H1 (cell line): ENCODE measurements at regions not wholly inside any gene's neighbourhood (a gene's known extent, or its start where the extent isn't known, plus 50 kb on each side); places are given as distances from the start of the nearest gene placed in this dataset.

Experiments
- CTCF ChIA-PET: fragments of 300-600 bp; sonication (Branson Sonifier 250); formaldehyde crosslinking; loops from one replicate; lab custom pipeline; 2021; ENCODE audit not compliant: partially characterized antibody; lab: Charles Lee
- POLR2A ChIA-PET: fragments of 300-600 bp; sonication (Branson Sonifier 250); formaldehyde crosslinking; loops from one replicate; lab custom pipeline; 2021; ENCODE audit warnings: inconsistent platforms; ENCODE audit not compliant: partially characterized antibody; lab: Charles Lee
- DNase-seq, 2 experiments: peaks; one replicate each; pipeline versions ENCODE4 v3.0.0 to v3.0.0-alpha.2; 2010 to 2022; ENCODE audit warnings: low spot score in 2 of 2, low read depth in 1 of 2, mixed read lengths in 1 of 2
- FAIRE-seq: peaks from 2 replicates; lab custom pipeline; 2011; peaks lifted over from hg19 to GRCh38; lab: Jason Lieb, UNC
- H2AFZ ChIP-seq: 2 replicates; pipeline ENCODE4 v1.8.1; 2012; ENCODE audit warnings: low read length, inconsistent platforms
- H2AK5ac ChIP-seq: 2 replicates; pipeline ENCODE4 v1.6.1; 2013; ENCODE audit warnings: low read depth, low read length
- H2BK120ac ChIP-seq: replicated peaks from 2 replicates; pipeline ENCODE3; 2013; ENCODE audit warnings: low read depth, low read length, inconsistent platforms
- H2BK12ac ChIP-seq: 2 replicates; pipeline ENCODE4 v1.6.1; 2013; ENCODE audit warnings: low read depth, low read length
- H2BK15ac ChIP-seq: 2 replicates; pipeline ENCODE4 v1.6.1; 2013; ENCODE audit warnings: low read length
- H2BK20ac ChIP-seq: 2 replicates; pipeline ENCODE4 v1.6.1; 2013; ENCODE audit warnings: low read length
- H2BK5ac ChIP-seq: 2 replicates; pipeline ENCODE4 v1.6.1; 2013; ENCODE audit warnings: low read depth, low read length
- H3K14ac ChIP-seq: 2 replicates; pipeline ENCODE4 v1.6.1; 2013; ENCODE audit warnings: inconsistent platforms; ENCODE audit not compliant: insufficient read length
- H3K18ac ChIP-seq: 2 replicates; pipeline ENCODE4 v1.6.1; 2013; ENCODE audit warnings: low read length; ENCODE audit errors: extremely low read depth
- H3K23ac ChIP-seq: 2 replicates; pipeline ENCODE4 v1.6.1; 2013; ENCODE audit warnings: inconsistent platforms; ENCODE audit not compliant: insufficient read length
- H3K23me2 ChIP-seq: 2 replicates; pipeline ENCODE4 v1.6.1; 2013; ENCODE audit warnings: low read depth, low read length
- H3K27ac ChIP-seq: 2 replicates; pipeline ENCODE4 v1.6.1; 2011; ENCODE audit warnings: low read depth, low read length, inconsistent platforms
- H3K27me3 ChIP-seq, 4 experiments: replicated peaks in 1 of 4; 1 replicate in 1 of 4; 2 replicates in 3 of 4; pipeline versions ENCODE4 v1.6.1 to v1.8.1; 2011 to 2013; ENCODE audit warnings: low read length in 3 of 4, mild to moderate bottlenecking in 3 of 4, inconsistent platforms in 2 of 4, mixed read lengths in 2 of 4, moderate library complexity in 1 of 4; ENCODE audit not compliant: control insufficient read depth in 3 of 4, insufficient read depth in 3 of 4; ENCODE audit errors: extremely low read depth in 1 of 4
- H3K36me3 ChIP-seq, 4 experiments: 2 replicates each; pipeline versions ENCODE4 v1.6.1 to v1.8.1; 2011 to 2013; ENCODE audit warnings: mild to moderate bottlenecking in 4 of 4, low read length in 3 of 4, moderate library complexity in 2 of 4, control low read depth in 1 of 4, inconsistent platforms in 1 of 4; ENCODE audit not compliant: insufficient read depth in 4 of 4, control insufficient read depth in 2 of 4
- H3K4ac ChIP-seq: replicated peaks from 2 replicates; pipeline ENCODE3; 2013; ENCODE audit warnings: low read length, low read depth, mixed read lengths, inconsistent platforms; ENCODE audit not compliant: insufficient read length
- H3K4me1 ChIP-seq, 4 experiments: replicated peaks in 1 of 4; 1 replicate in 1 of 4; 2 replicates in 3 of 4; pipeline versions ENCODE4 v1.6.1 to v1.8.1; 2011 to 2013; ENCODE audit warnings: low read length in 3 of 4, inconsistent platforms in 2 of 4, mixed read lengths in 1 of 4; ENCODE audit not compliant: insufficient read depth in 4 of 4, control insufficient read depth in 3 of 4
- H3K4me2 ChIP-seq, 2 experiments: 2 replicates each; pipeline versions ENCODE4 v1.6.1 to v1.8.1; 2011 to 2013; ENCODE audit warnings: low read depth in 2 of 2, low read length in 2 of 2, control low read depth in 1 of 2, inconsistent platforms in 1 of 2, mild to moderate bottlenecking in 1 of 2; ENCODE audit not compliant: insufficient read depth in 1 of 2
- H3K4me3 ChIP-seq, 4 experiments: fragments of 200-600, 300-600 bp in 1 of 4; sonication (generic), shearing (Covaris generic), sonication (Bioruptor Twin) in 1 of 4; 2 replicates each; pipeline versions ENCODE4 v1.5.1 to v1.8.1; 2011 to 2016; ENCODE audit warnings: low read length in 4 of 4, low read depth in 3 of 4, control low read depth in 2 of 4, inconsistent platforms in 2 of 4, mild to moderate bottlenecking in 2 of 4, mixed read lengths in 1 of 4, moderate library complexity in 1 of 4; ENCODE audit not compliant: insufficient read depth in 2 of 4; ENCODE audit errors: extremely low read depth in 1 of 4
- H3K56ac ChIP-seq: replicated peaks from 2 replicates; pipeline ENCODE3; 2013; ENCODE audit warnings: low read depth, mild to moderate bottlenecking, mixed read lengths, low read length, inconsistent platforms; ENCODE audit not compliant: insufficient read length
- H3K79me1 ChIP-seq: 2 replicates; pipeline ENCODE4 v1.6.1; 2013; ENCODE audit warnings: low read depth, low read length, control low read depth
- H3K79me2 ChIP-seq, 2 experiments: 2 replicates each; pipeline versions ENCODE4 v1.6.1 to v1.8.1; 2012 to 2013; ENCODE audit warnings: low read length in 2 of 2, mild to moderate bottlenecking in 2 of 2, inconsistent platforms in 1 of 2; ENCODE audit not compliant: insufficient read depth in 2 of 2, control insufficient read depth in 1 of 2
- H3K9ac ChIP-seq, 4 experiments: replicated peaks in 1 of 4; 1 replicate in 1 of 4; 2 replicates in 3 of 4; pipeline versions ENCODE4 v1.6.1 to v1.8.1; 2011 to 2013; ENCODE audit warnings: low read depth in 3 of 4, low read length in 3 of 4, control low read depth in 2 of 4, mild to moderate bottlenecking in 2 of 4, moderate library complexity in 2 of 4, inconsistent platforms in 1 of 4; ENCODE audit errors: extremely low read depth in 1 of 4
- H3K9me3 ChIP-seq, 2 experiments: 2 replicates each; pipeline versions ENCODE4 v1.6.1 to v1.8.1; 2012 to 2013; ENCODE audit warnings: mild to moderate bottlenecking in 2 of 2, moderate library complexity in 2 of 2, control low read depth in 1 of 2, inconsistent platforms in 1 of 2, low read depth in 1 of 2, low read length in 1 of 2, mixed read lengths in 1 of 2; ENCODE audit not compliant: insufficient read depth in 2 of 2
- H4K20me1 ChIP-seq, 2 experiments: replicated peaks in 1 of 2; 2 replicates each; pipeline versions ENCODE3 to v1.8.1; 2011 to 2013; ENCODE audit warnings: inconsistent platforms in 2 of 2, low read length in 2 of 2, mild to moderate bottlenecking in 1 of 2; ENCODE audit not compliant: insufficient read depth in 2 of 2, control insufficient read depth in 1 of 2
- H4K5ac ChIP-seq: 2 replicates; pipeline ENCODE4 v1.6.1; 2013; ENCODE audit warnings: low read length, low read depth, mixed read lengths, inconsistent platforms; ENCODE audit not compliant: insufficient read length
- H4K8ac ChIP-seq: 2 replicates; pipeline ENCODE4 v1.8.0; 2013; ENCODE audit warnings: mild to moderate bottlenecking, moderate library complexity, low read length, inconsistent platforms; ENCODE audit not compliant: insufficient read depth; ENCODE audit errors: extremely low read depth
- H4K91ac ChIP-seq: replicated peaks from 2 replicates; pipeline ENCODE3; 2013; ENCODE audit warnings: low read length, mixed read lengths, inconsistent platforms; ENCODE audit not compliant: insufficient read length
- BCL11A ChIP-seq, 2 experiments: IDR thresholded peaks; one replicate each; pipeline ENCODE4 v1.6.1; 2011; ENCODE audit warnings: low read depth in 2 of 2, low read length in 2 of 2, mild to moderate bottlenecking in 2 of 2
- BRCA1 ChIP-seq: IDR thresholded peaks from 2 replicates; pipeline ENCODE4 v1.6.1; 2012; ENCODE audit warnings: low read depth, low read length, improper control_type of control experiment
- CBX5 ChIP-seq: fragments of 300-800, 300-1000 bp; sonication (generic); IDR thresholded peaks from 2 replicates; pipeline ENCODE4 v1.7.1; 2016; ENCODE audit warnings: antibody characterized with exemption, low read length, low read depth
- CHD2 ChIP-seq: IDR thresholded peaks from 2 replicates; pipeline ENCODE4 v1.6.1; 2012; ENCODE audit warnings: low read length, improper control_type of control experiment
- CTBP2 ChIP-seq: IDR thresholded peaks from 2 replicates; pipeline ENCODE4 v1.7.0; 2011; ENCODE audit warnings: borderline replicate concordance, mild to moderate bottlenecking, moderate library complexity, mixed read lengths, low read length; ENCODE audit not compliant: insufficient read depth, insufficient read length
- EZH2 ChIP-seq: fragments of 200-600 bp; sonication (generic); IDR thresholded peaks from 2 replicates; pipeline ENCODE4 v1.7.1; 2012; ENCODE audit warnings: low read depth, mild to moderate bottlenecking, moderate library complexity, low read length, inconsistent platforms; ENCODE audit not compliant: severe bottlenecking
- FOSL1 ChIP-seq: IDR thresholded peaks from 2 replicates; pipeline ENCODE4 v1.6.1; 2011; ENCODE audit warnings: mild to moderate bottlenecking, low read depth, low read length, moderate library complexity; ENCODE audit not compliant: insufficient read depth
- GTF2F1 ChIP-seq: IDR thresholded peaks from 2 replicates; pipeline ENCODE4 v1.6.1; 2012; ENCODE audit warnings: low read depth, low read length, improper control_type of control experiment, borderline replicate concordance
- HDAC2 ChIP-seq, 2 experiments: fragments of 300-600 bp in 1 of 2; sonication (generic) in 1 of 2; IDR thresholded peaks; 2 replicates each; pipeline ENCODE4 v1.6.1; 2011 to 2012; ENCODE audit warnings: low read depth in 2 of 2, low read length in 2 of 2, mild to moderate bottlenecking in 2 of 2, moderate library complexity in 2 of 2, borderline replicate concordance in 1 of 2, inconsistent platforms in 1 of 2
- JUND ChIP-seq: IDR thresholded peaks from 2 replicates; pipeline ENCODE4 v1.6.1; 2011; ENCODE audit warnings: mild to moderate bottlenecking, improper control_type of control experiment, low read length
- PHF8 ChIP-seq: fragments of 200-600 bp; sonication (generic); conservative IDR thresholded peaks from 2 replicates; pipeline ENCODE4 v1.7.1; 2012; ENCODE audit warnings: low read depth, mild to moderate bottlenecking, inconsistent platforms, low read length, moderate library complexity
- POLR2A ChIP-seq, 2 experiments: IDR thresholded peaks; 1 replicate in 1 of 2; 2 replicates in 1 of 2; pipeline ENCODE4 v1.6.1; 2011; ENCODE audit warnings: low read depth in 2 of 2, low read length in 2 of 2, mild to moderate bottlenecking in 2 of 2; ENCODE audit errors: control extremely low read depth in 1 of 2
- RAD21 ChIP-seq, 2 experiments: IDR thresholded peaks in 1 of 2; conservative IDR thresholded peaks in 1 of 2; 2 replicates each; pipeline ENCODE4 v1.6.1; 2011; ENCODE audit warnings: low read depth in 2 of 2, low read length in 2 of 2, improper control_type of control experiment in 1 of 2, inconsistent platforms in 1 of 2, mild to moderate bottlenecking in 1 of 2, moderate library complexity in 1 of 2
- TAF1 ChIP-seq: IDR thresholded peaks from 2 replicates; pipeline ENCODE4 v1.6.1; 2011; ENCODE audit warnings: mild to moderate bottlenecking, low read depth, low read length
- TEAD4 ChIP-seq: IDR thresholded peaks from 2 replicates; pipeline ENCODE4 v1.6.1; 2012; ENCODE audit warnings: low read depth, low read length, inconsistent platforms, mixed read lengths
- WGBS, 2 experiments: shearing (Covaris generic) in 1 of 2; methylation state at CpG; one replicate each; pipeline versions ENCODE4 v1.1.6 to v1.1.7; 2013 to 2015; ENCODE audit warnings: low lambda C conversion rate in 2 of 2, mixed read lengths in 2 of 2, inconsistent platforms in 1 of 2, low coverage in 1 of 2, missing lambda C conversion rate in 1 of 2; ENCODE audit not compliant: insufficient replicate concordance in 2 of 2, insufficient coverage in 1 of 2, insufficient read length in 1 of 2; ENCODE audit errors: extremely low coverage in 1 of 2, missing lambda C conversion rate in 1 of 2; 5-methylcytosine and 5-hydroxymethylcytosine counted together

DNA sequence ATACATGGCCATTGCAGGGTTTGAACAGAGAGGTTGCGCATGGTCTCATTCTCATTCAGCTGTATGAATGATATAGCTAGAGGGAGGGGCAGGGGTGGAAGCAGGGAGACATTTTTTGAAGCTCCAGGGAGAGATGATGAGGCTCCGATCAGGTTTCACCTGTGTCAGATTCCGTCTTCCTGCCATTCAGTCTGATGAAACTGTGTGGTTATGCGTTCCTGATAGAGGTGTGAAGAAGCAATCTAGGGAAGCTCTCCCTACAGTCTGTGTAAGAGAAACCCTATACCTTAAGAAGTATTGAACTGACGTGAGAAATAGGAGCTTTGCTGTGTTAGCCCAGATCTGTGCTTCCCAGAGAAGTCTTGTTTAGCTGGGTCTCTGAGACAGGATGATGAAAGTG, 171.9 kb upstream of the NDN start:
- no peaks in the 10 kb centered on the region for H3K79me2 ChIP-seq
- TF ChIP-seq PHF8 (no peak), CBX5 (no peak), CTBP2 (no peak), TAF1 (no peak), RAD21 (IDR thresholded peaks at IDR 0.05 in 1 of 2, conservative IDR thresholded peaks at IDR 0.05 in 1 of 2; ENCODE audit: low read depth in 2 of 2, low read length in 2 of 2) (no peak), TEAD4 (no peak), POLR2A (IDR thresholded peaks at IDR 0.05; ENCODE audit: control extremely low read depth in 1 of 2, low read depth in 2 of 2, low read length in 2 of 2) (no peak), BRCA1 (no peak), JUND (no peak), EZH2 (no peak), GTF2F1 (no peak), BCL11A (IDR thresholded peaks at IDR 0.05; ENCODE audit: low read depth in 2 of 2, low read length in 2 of 2) (no peak), FOSL1 (no peak), CHD2 (no peak), HDAC2 (IDR thresholded peaks at IDR 0.05; ENCODE audit: borderline replicate concordance in 1 of 2, low read depth in 2 of 2, low read length in 2 of 2) (no peak)

More for the DNA sequence above, 171.9 kb upstream of the NDN start:
- FAIRE-seq (no peak), DNase-seq (no peak)
- Histone ChIP-seq H3K23ac (no peak overlapping the region), H4K8ac (no peak overlapping the region), H3K4me3 (no peak overlapping the region), H3K18ac (no peak overlapping the region), H3K4me2 (no peak overlapping the region), H3K27ac (no peak overlapping the region), H3K36me3 (no peaks in the 10 kb centered on the region), H3K56ac (no peak overlapping the region), H2BK15ac (no peak overlapping the region), H2AK5ac (no peak overlapping the region), H2BK120ac (no peak overlapping the region), H4K5ac (no peak overlapping the region), H3K14ac (no peak overlapping the region), H4K91ac (no peak overlapping the region), H3K23me2 (no peaks in the 10 kb centered on the region), H3K9ac (no peak overlapping the region), H2BK20ac (no peak overlapping the region), H4K20me1 (no peaks in the 10 kb centered on the region), H3K79me1 (no peaks in the 10 kb centered on the region), H2BK5ac (no peak overlapping the region), H3K9me3 (peaks cover 6 to 51% of the 10 kb centered on the region in 2 experiments; a peak in 3 of 4 replicates), H2AFZ (no peak overlapping the region; the same call in 1 of the 2 replicates), H2BK12ac (no peak overlapping the region), H3K27me3 (no peaks in the 10 kb centered on the region; a peak in 1 of 7 replicates), H3K4me1 (no peaks in the 10 kb centered on the region), H3K4ac (no peak overlapping the region)
- WGBS, 2 experiments = 81% methylated on average over 5 of the region's 5 CpGs; no CpG with 5 or more reads in 1 of the 2 experiments
- CTCF ChIA-PET = interaction anchor here (0.6 to 4.2 kb wide), 12 partner anchors 15 to 597 kb away, joined by 3 to 41 read pairs (median 4); partner anchors contain the start of gene MAGEL2
- POLR2A ChIA-PET = interaction anchor here (1.1 kb wide), 1 partner anchor 211 kb away, joined by 3 read pairs; the partner anchor contains the start of gene MAGEL2
